ENCODE measurements at regions not wholly inside any gene's neighbourhood (a gene's known extent, or its start where the extent isn't known, plus 50 kb on each side); places are given as distances from the start of the nearest gene placed in this dataset.
"Not testable (repeated sequence)": the region's sequence is repeated elsewhere in the genome, so short reads cannot be mapped to it uniquely, and the experiment has no call there.

- no peak for DNase-seq (ENCODE audit: low spot score)
These were observed 771.2 kb downstream of the NXPH1 start for GRCh38 chr7:9204571-9204970.

DNA sequence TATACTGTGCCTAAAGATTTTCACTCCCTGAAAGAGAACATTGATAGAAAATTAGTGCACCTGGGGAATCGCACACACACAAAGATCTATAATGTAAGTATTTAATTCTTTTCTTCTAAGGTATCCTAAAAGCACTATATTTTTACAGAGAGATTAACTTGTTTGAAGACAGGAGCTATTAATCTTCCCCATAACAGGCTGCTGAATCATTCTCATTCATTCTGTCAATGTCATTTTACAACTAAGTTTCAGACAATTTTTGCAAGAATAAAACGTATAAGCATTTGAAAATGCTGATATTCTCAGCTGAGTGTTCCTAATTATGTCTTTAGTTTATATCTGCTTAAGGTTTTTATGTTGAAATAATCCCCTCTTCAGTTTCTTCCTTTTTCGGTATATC, 776.7 kb downstream of the NXPH1 start:
- DNase-seq (ENCODE audit: low spot score) = no peak

DNA sequence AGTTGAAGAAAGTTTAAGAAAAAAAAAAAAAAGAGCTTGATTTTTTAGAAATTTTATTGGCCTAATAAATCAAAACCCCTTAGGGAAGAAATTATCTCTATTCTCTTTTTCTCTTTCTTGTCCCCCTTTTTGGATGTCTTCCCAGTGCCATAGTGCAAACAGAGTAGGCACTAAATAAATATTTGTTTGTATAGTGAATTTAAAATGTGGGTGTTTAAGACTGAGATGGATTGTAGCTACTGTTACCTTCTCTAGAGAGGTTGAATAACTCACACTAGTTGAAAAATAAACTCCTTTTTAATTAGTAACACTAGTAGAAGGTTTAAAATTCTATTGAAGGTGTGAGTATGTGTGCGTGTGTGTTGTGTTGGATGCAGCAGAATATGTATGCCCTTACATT, 783.8 kb downstream of the NXPH1 start:
- no peak for DNase-seq (ENCODE audit: low spot score)

GRCh38 chr7:9226500-9226899, 793.1 kb downstream of the NXPH1 start:
- DNase-seq (ENCODE audit: low spot score) = no peak

- peak; percentile 12 for DNase-seq (ENCODE audit: low spot score)
These were observed 798.3 kb downstream of the NXPH1 start for GRCh38 chr7:9231630-9232121.

DNA sequence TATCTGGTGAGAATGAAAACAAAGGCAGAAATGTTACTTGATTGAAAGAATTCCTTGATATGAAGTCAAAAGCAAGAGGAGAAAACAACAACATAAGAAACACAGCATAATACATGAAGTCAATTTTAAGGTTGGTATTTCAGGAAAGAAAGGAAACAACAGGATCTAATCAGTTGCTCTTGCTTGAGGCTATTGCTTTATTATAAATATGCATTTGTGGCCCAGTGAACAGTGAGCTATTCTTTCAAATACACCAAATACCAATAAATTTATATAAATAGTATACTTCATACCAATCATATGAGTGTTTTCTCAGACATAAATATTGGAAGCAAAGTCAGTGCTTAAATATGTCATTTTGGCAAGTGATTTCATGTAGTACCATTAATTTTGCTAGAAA, 806.6 kb downstream of the NXPH1 start:
- no peak for DNase-seq (ENCODE audit: low spot score)

DNA sequence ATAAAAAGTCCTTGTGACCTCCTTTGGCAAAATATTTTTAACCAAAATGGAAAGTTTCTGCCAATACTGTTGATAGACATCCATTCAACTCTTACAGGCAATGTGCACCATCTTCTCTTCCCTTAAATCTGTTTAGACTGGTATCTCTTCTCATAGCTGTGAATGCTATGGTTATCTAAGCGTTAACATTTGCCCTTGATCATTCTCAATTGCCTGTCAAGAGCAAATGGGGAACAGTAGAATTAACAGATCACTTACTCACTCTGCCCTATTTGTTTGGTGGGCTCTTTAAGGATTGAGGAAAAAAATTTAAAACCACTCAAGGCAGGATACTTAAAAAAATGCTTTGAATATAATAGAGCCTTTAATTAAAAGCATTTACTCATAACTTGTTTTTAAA, 808.4 kb downstream of the NXPH1 start:
- no peak for DNase-seq (ENCODE audit: low spot score)

- no peak for DNase-seq (ENCODE audit: low spot score)
These were observed 809.2 kb downstream of the NXPH1 start for GRCh38 chr7:9242636-9243035.

GRCh38 chr7:9250876-9251275, 817.5 kb downstream of the NXPH1 start:
- DNase-seq (ENCODE audit: low spot score) = peak; percentile 46

GRCh38 chr7:9264395-9264794, 831.0 kb downstream of the NXPH1 start:
- no peak for DNase-seq (ENCODE audit: low spot score)

DNA sequence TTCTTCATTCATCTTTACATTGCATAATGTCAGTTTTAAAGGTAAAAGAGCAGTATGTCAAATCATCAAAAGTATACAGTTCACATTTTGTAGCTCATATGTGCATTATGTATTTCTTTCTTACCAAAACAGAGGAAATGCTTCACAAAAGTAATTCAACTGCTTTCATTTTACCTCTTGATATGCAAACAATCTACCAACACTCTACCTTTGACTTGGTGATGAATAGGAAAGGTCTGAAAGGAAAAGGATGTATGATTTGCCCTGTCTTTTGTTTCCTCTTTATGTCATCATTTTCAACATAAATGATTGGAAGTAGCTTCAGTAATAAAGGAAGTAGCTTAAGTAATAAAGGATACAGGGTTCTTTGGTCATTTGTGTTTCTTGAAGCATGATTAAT, 846.7 kb downstream of the NXPH1 start:
- DNase-seq (ENCODE audit: low spot score) = no peak

DNA sequence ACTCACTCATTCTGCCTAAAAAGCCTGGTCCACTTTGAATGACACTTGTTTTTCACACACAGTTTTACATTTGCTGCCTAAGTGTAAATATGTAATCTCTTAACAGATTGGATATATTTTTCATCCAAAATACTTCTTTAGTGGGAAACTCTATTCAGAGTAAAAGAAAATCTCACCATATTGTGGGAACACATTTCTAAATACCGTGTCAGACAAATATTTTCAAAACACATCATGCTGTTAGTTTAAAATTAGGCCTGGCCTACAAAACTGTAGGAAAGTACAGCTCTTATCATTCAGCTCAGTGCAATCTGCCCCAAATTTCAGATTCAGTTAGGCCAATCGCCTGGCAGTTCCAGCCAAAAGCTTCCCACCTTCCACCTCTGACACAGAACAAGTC, 849.8 kb downstream of the NXPH1 start:
- DNase-seq (ENCODE audit: low spot score) = no peak

GRCh38 chr7:9302436-9302835, 869.0 kb downstream of the NXPH1 start:
- DNase-seq (ENCODE audit: low spot score) = no peak

DNA sequence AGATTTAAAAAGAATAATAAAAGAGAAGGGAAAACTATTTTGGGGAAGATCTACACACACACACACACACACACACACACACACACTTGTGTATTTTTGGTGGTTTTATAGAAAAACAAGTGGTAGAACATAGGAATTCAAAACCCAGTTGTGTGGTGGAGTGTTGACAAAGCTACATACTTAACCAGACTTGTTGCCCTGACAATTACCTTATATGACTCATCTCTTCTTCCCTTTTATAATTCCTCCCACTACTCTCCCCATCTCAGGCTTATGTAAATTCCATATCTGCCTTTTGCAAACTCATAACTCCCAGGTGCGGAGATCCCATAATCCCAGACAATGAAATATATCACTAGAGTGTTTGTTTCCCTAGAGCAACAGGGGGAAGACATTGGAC, 873.7 kb downstream of the NXPH1 start:
- DNase-seq (ENCODE audit: low spot score) = no peak

GRCh38 chr7:9324513-9324912, 891.1 kb downstream of the NXPH1 start:
- no peak for DNase-seq (ENCODE audit: low spot score)

DNA sequence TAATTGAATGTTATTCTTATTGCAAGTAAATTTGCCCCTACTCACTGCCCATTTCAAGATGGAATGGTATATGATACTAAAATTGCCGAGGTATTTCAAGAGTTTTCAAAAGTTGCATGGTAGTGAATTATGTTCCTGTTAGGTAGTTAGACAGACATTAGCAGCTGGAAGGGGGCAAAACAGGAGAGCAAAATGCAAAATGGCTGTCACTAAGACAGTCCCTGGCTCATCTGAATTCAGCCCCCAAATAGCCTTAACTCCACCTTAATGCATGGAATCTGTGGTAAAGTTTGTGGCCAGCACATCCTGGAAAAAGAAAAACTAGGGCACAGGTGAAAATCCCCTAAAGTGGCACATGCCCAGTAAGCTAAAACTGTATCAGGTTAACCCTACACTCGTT, 894.9 kb downstream of the NXPH1 start:
- no peak for DNase-seq (ENCODE audit: low spot score)

DNA sequence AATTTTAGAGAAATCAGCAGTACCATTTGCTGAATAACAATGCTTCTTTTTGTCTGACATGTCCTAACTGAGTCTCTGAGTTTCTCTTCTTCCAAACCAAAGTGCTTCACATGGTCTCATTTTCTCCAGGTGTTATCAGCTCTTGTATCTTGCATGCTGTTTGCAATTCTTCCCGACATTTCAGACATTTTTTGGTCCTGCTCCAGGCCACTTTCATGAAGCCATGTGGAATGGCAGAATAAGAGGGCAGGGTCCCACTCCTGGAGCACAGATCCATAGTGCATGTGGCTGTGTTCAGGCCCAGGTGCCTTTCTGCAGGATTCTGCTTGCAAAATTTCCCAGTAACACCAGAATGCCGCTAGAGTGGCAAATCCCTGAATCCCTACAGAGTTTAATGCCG, 916.2 kb downstream of the NXPH1 start:
- peak; percentile 12 for DNase-seq (ENCODE audit: low spot score)

GRCh38 chr7:9391221-9391620, 957.8 kb downstream of the NXPH1 start:
- no peak for DNase-seq (ENCODE audit: low spot score)

DNA sequence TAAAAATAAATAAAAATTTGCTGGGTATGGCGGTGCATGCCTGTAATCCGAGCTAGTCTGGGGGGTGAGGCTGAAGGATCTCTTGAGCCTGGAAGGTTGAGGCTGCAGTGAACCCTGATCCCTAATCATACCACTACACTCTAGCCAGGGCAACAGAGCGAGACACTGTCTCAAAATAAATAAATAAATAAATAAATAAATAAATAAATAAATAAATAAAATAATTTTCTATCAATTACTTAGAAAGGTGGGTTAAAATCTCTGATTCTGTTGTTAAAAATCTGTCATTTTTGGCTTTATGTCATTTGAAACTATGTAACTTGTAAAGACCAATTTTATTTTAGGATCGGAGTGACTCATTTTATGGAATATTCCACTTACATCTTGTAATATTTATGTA, 958.6 kb downstream of the NXPH1 start:
- DNase-seq (ENCODE audit: low spot score) = no peak

GRCh38 chr7:9404386-9404785, 971.0 kb downstream of the NXPH1 start:
- DNase-seq (ENCODE audit: low spot score) = not testable (repeated sequence)

GRCh38 chr7:9407816-9408215, 974.4 kb downstream of the NXPH1 start:
- no peak for DNase-seq (ENCODE audit: low spot score)

DNA sequence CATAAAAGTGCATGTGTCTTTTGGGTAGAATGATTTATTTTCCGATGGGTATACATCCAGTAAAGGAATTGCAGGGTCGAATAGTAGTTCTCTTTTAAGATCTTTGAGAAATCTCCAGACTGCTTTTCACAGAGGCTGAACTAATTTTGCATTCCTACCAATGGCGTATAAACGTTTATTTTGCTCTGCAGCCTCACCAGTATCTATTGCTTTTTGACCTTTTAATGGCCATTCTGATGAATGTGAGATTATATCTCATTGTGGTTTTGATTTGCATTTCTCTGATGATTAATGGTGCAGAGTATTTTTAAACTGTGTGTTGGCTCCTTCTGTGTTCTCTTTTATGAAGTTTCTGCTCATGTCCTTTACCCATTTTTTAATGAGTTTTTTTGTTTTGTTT, 1020.1 kb downstream of the NXPH1 start:
- no peak for DNase-seq (ENCODE audit: low spot score)

DNA sequence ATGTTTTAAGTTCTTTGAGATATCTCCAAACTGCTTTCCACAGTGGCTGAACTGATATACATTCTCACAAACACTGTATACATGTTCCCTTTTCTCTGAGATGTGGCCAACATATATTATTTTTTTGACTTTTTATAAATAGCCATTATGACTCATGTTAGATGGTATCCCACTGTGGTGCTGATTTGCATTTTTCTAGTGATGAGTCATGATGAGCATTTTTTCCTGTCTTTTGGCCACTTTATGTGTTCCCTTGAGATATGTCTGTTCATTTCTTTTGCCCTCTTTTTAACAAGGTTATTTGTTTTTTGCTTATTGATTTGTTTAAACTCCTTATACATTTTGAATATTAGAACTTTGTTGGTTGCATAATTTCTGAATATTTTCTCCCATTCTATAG, 1055.1 kb downstream of the NXPH1 start:
- no peak for DNase-seq (ENCODE audit: low spot score)

GRCh38 chr7:9498303-9498702, 1064.9 kb downstream of the NXPH1 start:
- no peak for DNase-seq (ENCODE audit: low spot score)

- peak; percentile 69 for DNase-seq (ENCODE audit: low spot score)
These were observed 1068.9 kb downstream of the NXPH1 start for GRCh38 chr7:9502269-9502668.

Data from SK-N-DZ (cell line).